ENCODE measurements at regions not wholly inside any gene's neighbourhood (a gene's known extent, or its start where the extent isn't known, plus 50 kb on each side); places are given as distances from the start of the nearest gene placed in this dataset.

- H3K4me1 ChIP-seq (ENCODE audit: insufficient read depth, low read length) = no peaks in the 10 kb centered on the region
- peaks cover 3% of the 10 kb centered on the region for H3K9me3 ChIP-seq (ENCODE audit: insufficient read depth, low read depth, low read length)
- no peak overlapping the region for H3K27ac ChIP-seq (ENCODE audit: low read length)
- no peak overlapping the region for H3K9ac ChIP-seq (ENCODE audit: low read depth, low read length)
- H3K4me3 ChIP-seq (ENCODE audit: low read length) = no peak overlapping the region
- H3K36me3 ChIP-seq (ENCODE audit: insufficient read depth, low read depth, low read length) = no peaks in the 10 kb centered on the region
- H3K27me3 ChIP-seq (ENCODE audit: insufficient read depth, low read length) = no peaks in the 10 kb centered on the region
These were observed 135.1 kb downstream of the QRSL1 start for GRCh38 chr6:106764353-106764980.

- H3K9me3 ChIP-seq (ENCODE audit: insufficient read depth, low read depth, low read length) = peaks cover 7% of the 10 kb centered on the region
- H3K27ac ChIP-seq (ENCODE audit: low read length) = no peak overlapping the region
- no peak overlapping the region for H3K9ac ChIP-seq (ENCODE audit: low read depth, low read length)
- H3K4me3 ChIP-seq (ENCODE audit: low read length) = no peak overlapping the region
- H3K27me3 ChIP-seq (ENCODE audit: insufficient read depth, low read length) = no peaks in the 10 kb centered on the region
- no peaks in the 10 kb centered on the region for H3K4me1 ChIP-seq (ENCODE audit: insufficient read depth, low read length)
- no peaks in the 10 kb centered on the region for H3K36me3 ChIP-seq (ENCODE audit: insufficient read depth, low read depth, low read length)
These were observed 134.0 kb downstream of the QRSL1 start for GRCh38 chr6:106763361-106763760.

GRCh38 chr6:106761160-106761559 is 131.8 kb downstream of the QRSL1 start:
- Histone ChIP-seq H3K27me3 (ENCODE audit: insufficient read depth, low read length) (no peaks in the 10 kb centered on the region), H3K9ac (ENCODE audit: low read depth, low read length) (no peak overlapping the region), H3K4me1 (ENCODE audit: insufficient read depth, low read length) (no peaks in the 10 kb centered on the region), H3K27ac (ENCODE audit: low read length) (no peak overlapping the region), H3K36me3 (ENCODE audit: insufficient read depth, low read depth, low read length) (no peaks in the 10 kb centered on the region), H3K9me3 (ENCODE audit: insufficient read depth, low read depth, low read length) (peaks cover 7% of the 10 kb centered on the region), H3K4me3 (ENCODE audit: low read length) (no peak overlapping the region)

GRCh38 chr6:106759112-106759511 is 129.7 kb downstream of the QRSL1 start:
- H3K9ac ChIP-seq (ENCODE audit: low read depth, low read length) = no peak overlapping the region
- no peak overlapping the region for H3K27ac ChIP-seq (ENCODE audit: low read length)
- no peaks in the 10 kb centered on the region for H3K27me3 ChIP-seq (ENCODE audit: insufficient read depth, low read length)
- H3K9me3 ChIP-seq (ENCODE audit: insufficient read depth, low read depth, low read length) = peaks cover 7% of the 10 kb centered on the region
- H3K36me3 ChIP-seq (ENCODE audit: insufficient read depth, low read depth, low read length) = no peaks in the 10 kb centered on the region
- no peaks in the 10 kb centered on the region for H3K4me1 ChIP-seq (ENCODE audit: insufficient read depth, low read length)
- no peak overlapping the region for H3K4me3 ChIP-seq (ENCODE audit: low read length)

- H3K36me3 ChIP-seq (ENCODE audit: insufficient read depth, low read depth, low read length) = no peaks in the 10 kb centered on the region
- no peaks in the 10 kb centered on the region for H3K27me3 ChIP-seq (ENCODE audit: insufficient read depth, low read length)
- H3K4me1 ChIP-seq (ENCODE audit: insufficient read depth, low read length) = no peaks in the 10 kb centered on the region; the same call in 1 of the 2 replicates
- no peak overlapping the region for H3K4me3 ChIP-seq (ENCODE audit: low read length)
- no peak overlapping the region for H3K27ac ChIP-seq (ENCODE audit: low read length)
- no peak overlapping the region for H3K9ac ChIP-seq (ENCODE audit: low read depth, low read length)
- H3K9me3 ChIP-seq (ENCODE audit: insufficient read depth, low read depth, low read length) = peaks cover 7% of the 10 kb centered on the region
These were observed 128.5 kb downstream of the QRSL1 start for GRCh38 chr6:106757722-106758467.

GRCh38 chr6:106757267-106757666 is 127.9 kb downstream of the QRSL1 start:
- Histone ChIP-seq H3K4me3 (ENCODE audit: low read length) (no peak overlapping the region), H3K9me3 (ENCODE audit: insufficient read depth, low read depth, low read length) (peaks cover 7% of the 10 kb centered on the region), H3K27ac (ENCODE audit: low read length) (no peak overlapping the region), H3K4me1 (ENCODE audit: insufficient read depth, low read length) (no peaks in the 10 kb centered on the region; the same call in 1 of the 2 replicates), H3K27me3 (ENCODE audit: insufficient read depth, low read length) (no peaks in the 10 kb centered on the region), H3K9ac (ENCODE audit: low read depth, low read length) (no peak overlapping the region), H3K36me3 (ENCODE audit: insufficient read depth, low read depth, low read length) (no peaks in the 10 kb centered on the region)

- Histone ChIP-seq H3K9me3 (ENCODE audit: insufficient read depth, low read depth, low read length) (peaks cover 6% of the 10 kb centered on the region), H3K27ac (ENCODE audit: low read length) (no peak overlapping the region), H3K4me3 (ENCODE audit: low read length) (no peak overlapping the region), H3K36me3 (ENCODE audit: insufficient read depth, low read depth, low read length) (no peaks in the 10 kb centered on the region), H3K9ac (ENCODE audit: low read depth, low read length) (no peak overlapping the region), H3K4me1 (ENCODE audit: insufficient read depth, low read length) (peaks cover 16% of the 10 kb centered on the region), H3K27me3 (ENCODE audit: insufficient read depth, low read length) (no peaks in the 10 kb centered on the region)
These were observed 124.8 kb downstream of the QRSL1 start for GRCh38 chr6:106754215-106754614.

- Histone ChIP-seq H3K4me1 (ENCODE audit: insufficient read depth, low read length) (peaks cover 29% of the 10 kb centered on the region), H3K27ac (ENCODE audit: low read length) (no peak overlapping the region), H3K4me3 (ENCODE audit: low read length) (no peak overlapping the region), H3K27me3 (ENCODE audit: insufficient read depth, low read length) (no peaks in the 10 kb centered on the region), H3K9ac (ENCODE audit: low read depth, low read length) (no peak overlapping the region), H3K9me3 (ENCODE audit: insufficient read depth, low read depth, low read length) (no peaks in the 10 kb centered on the region), H3K36me3 (ENCODE audit: insufficient read depth, low read depth, low read length) (no peaks in the 10 kb centered on the region)
These were observed 123.3 kb downstream of the QRSL1 start for GRCh38 chr6:106752641-106753040.

- Histone ChIP-seq H3K9me3 (ENCODE audit: insufficient read depth, low read depth, low read length) (no peaks in the 10 kb centered on the region), H3K27ac (ENCODE audit: low read length) (no peak overlapping the region), H3K9ac (ENCODE audit: low read depth, low read length) (no peak overlapping the region), H3K27me3 (ENCODE audit: insufficient read depth, low read length) (no peaks in the 10 kb centered on the region), H3K4me1 (ENCODE audit: insufficient read depth, low read length) (peaks cover 29% of the 10 kb centered on the region), H3K4me3 (ENCODE audit: low read length) (no peak overlapping the region), H3K36me3 (ENCODE audit: insufficient read depth, low read depth, low read length) (no peaks in the 10 kb centered on the region)
These were observed 122.3 kb downstream of the QRSL1 start for GRCh38 chr6:106751501-106752252.

- no peak overlapping the region for H3K9ac ChIP-seq (ENCODE audit: low read depth, low read length)
- no peaks in the 10 kb centered on the region for H3K36me3 ChIP-seq (ENCODE audit: insufficient read depth, low read depth, low read length)
- H3K4me1 ChIP-seq (ENCODE audit: insufficient read depth, low read length) = peaks cover 33% of the 10 kb centered on the region
- no peaks in the 10 kb centered on the region for H3K27me3 ChIP-seq (ENCODE audit: insufficient read depth, low read length)
- H3K9me3 ChIP-seq (ENCODE audit: insufficient read depth, low read depth, low read length) = no peaks in the 10 kb centered on the region
- no peak overlapping the region for H3K4me3 ChIP-seq (ENCODE audit: low read length)
- H3K27ac ChIP-seq (ENCODE audit: low read length) = no peak overlapping the region
These were observed 121.6 kb downstream of the QRSL1 start for GRCh38 chr6:106750946-106751345.

- Histone ChIP-seq H3K9ac (ENCODE audit: low read depth, low read length) (no peak overlapping the region; the same call in 1 of the 2 replicates), H3K36me3 (ENCODE audit: insufficient read depth, low read depth, low read length) (no peaks in the 10 kb centered on the region), H3K27me3 (ENCODE audit: insufficient read depth, low read length) (no peaks in the 10 kb centered on the region), H3K27ac (ENCODE audit: low read length) (no peak overlapping the region), H3K4me1 (ENCODE audit: insufficient read depth, low read length) (peaks cover 33% of the 10 kb centered on the region), H3K9me3 (ENCODE audit: insufficient read depth, low read depth, low read length) (no peaks in the 10 kb centered on the region), H3K4me3 (ENCODE audit: low read length) (no peak overlapping the region)
These were observed 121.0 kb downstream of the QRSL1 start for GRCh38 chr6:106750142-106750918.
